Vagina (tissue), 2 donors: ENCODE measurements at regions not wholly inside any gene's neighbourhood (a gene's known extent, or its start where the extent isn't known, plus 50 kb on each side); places are given as distances from the start of the nearest gene placed in this dataset.

Experiments used
- DNase-seq, 2 donors: peaks; one replicate each; pipeline ENCODE4 v3.0.0-alpha.2; 2017; ENCODE audit errors: extremely low spot score in 2 of 2
- H3K27ac ChIP-seq: fragments of 200-600 bp; sonication (generic); one replicate; pipeline ENCODE4 v1.5.1; 2019
- H3K27me3 ChIP-seq: fragments of 200-600 bp; sonication (generic); one replicate; pipeline ENCODE4 v1.5.1; 2019
- H3K36me3 ChIP-seq, 2 donors: fragments of 200-600 bp; sonication (generic); one replicate each; pipeline ENCODE4 v1.5.1; 2017 to 2019
- H3K4me1 ChIP-seq: fragments of 200-600 bp; sonication (generic); one replicate; pipeline ENCODE4 v1.5.1; 2019
- H3K4me3 ChIP-seq, 2 donors: fragments of 200-600 bp; sonication (generic); 1 replicate in 1 of 2; 2 replicates in 1 of 2; pipeline ENCODE4 v1.5.1; 2016 to 2019
- H3K9me3 ChIP-seq: fragments of 200-600 bp; sonication (generic); one replicate; pipeline ENCODE4 v1.5.1; 2019
- CTCF ChIP-seq, 3 experiments: fragments of 450-650 bp in 2 of 3; fragments of 200-600 bp in 1 of 3; sonication (generic) in 1 of 3; IDR thresholded peaks; one replicate each; pipeline ENCODE4 v1.5.1; 2017 to 2019; ENCODE audit warnings: antibody characterized with exemption in 3 of 3, mild to moderate bottlenecking in 2 of 3, moderate library complexity in 2 of 3
- POLR2A ChIP-seq, 2 donors: fragments of 450-650 bp; IDR thresholded peaks; one replicate each; pipeline ENCODE4 v1.6.1; 2017; ENCODE audit warnings: antibody characterized with exemption in 2 of 2, mild to moderate bottlenecking in 2 of 2, moderate library complexity in 2 of 2
- POLR2AphosphoS5 ChIP-seq, 2 donors: sonication (generic); formaldehyde crosslinking; IDR thresholded peaks; one replicate each; pipeline ENCODE4 v1.9.0; 2017; ENCODE audit warnings: antibody characterized with exemption in 2 of 2, mild to moderate bottlenecking in 2 of 2, low read depth in 1 of 2; ENCODE audit not compliant: insufficient read depth in 1 of 2
- intact Hi-C: fragments of 100-400 bp; cut with DNase I; formaldehyde crosslinking; loops from one replicate; pipeline ENCODE4 v1.15.1; 2023

GRCh38 chr2:14735696-14736095 is 103.2 kb downstream of the LRATD1 start:
- no peaks in the 10 kb centered on the region for H3K27me3 ChIP-seq
- H3K4me1 ChIP-seq = no peaks in the 10 kb centered on the region
- intact Hi-C loops = no loop called here
- DNase-seq = no peak
- no peaks in the 10 kb centered on the region for H3K36me3 ChIP-seq
- TF ChIP-seq POLR2AphosphoS5 (IDR thresholded peaks at IDR 0.05; ENCODE audit: insufficient read depth in 1 of 2, low read depth in 1 of 2) (no peak), POLR2A (IDR thresholded peaks at IDR 0.05) (no peak), CTCF (IDR thresholded peaks at IDR 0.05) (no peak)
- no peak overlapping the region for H3K4me3 ChIP-seq
- H3K27ac ChIP-seq = no peak overlapping the region
- no peaks in the 10 kb centered on the region for H3K9me3 ChIP-seq

- H3K4me1 ChIP-seq = no peaks in the 10 kb centered on the region
- H3K9me3 ChIP-seq = no peaks in the 10 kb centered on the region
- H3K4me3 ChIP-seq = no peak overlapping the region
- intact Hi-C loops = no loop called here
- H3K36me3 ChIP-seq = no peaks in the 10 kb centered on the region
- no peak for DNase-seq
- no peaks in the 10 kb centered on the region for H3K27me3 ChIP-seq
- TF ChIP-seq CTCF (IDR thresholded peaks at IDR 0.05) = no peak
- TF ChIP-seq POLR2AphosphoS5 (IDR thresholded peaks at IDR 0.05; ENCODE audit: insufficient read depth in 1 of 2, low read depth in 1 of 2) = no peak
- TF ChIP-seq POLR2A (IDR thresholded peaks at IDR 0.05) = no peak
- no peak overlapping the region for H3K27ac ChIP-seq
These were observed 104.7 kb downstream of the LRATD1 start for GRCh38 chr2:14737201-14737600.

GRCh38 chr2:14743861-14744260 is 111.3 kb downstream of the LRATD1 start:
- Histone ChIP-seq H3K4me1 (no peaks in the 10 kb centered on the region), H3K4me3 (no peak overlapping the region), H3K36me3 (no peaks in the 10 kb centered on the region), H3K27me3 (no peaks in the 10 kb centered on the region), H3K9me3 (no peaks in the 10 kb centered on the region), H3K27ac (no peak overlapping the region)
- intact Hi-C loops = no loop called here
- TF ChIP-seq POLR2AphosphoS5 (IDR thresholded peaks at IDR 0.05; ENCODE audit: insufficient read depth in 1 of 2, low read depth in 1 of 2) (no peak), POLR2A (IDR thresholded peaks at IDR 0.05) (no peak), CTCF (IDR thresholded peaks at IDR 0.05) (no peak)
- no peak for DNase-seq

GRCh38 chr2:14745288-14746076 is 113.0 kb downstream of the LRATD1 start:
- H3K9me3 ChIP-seq = no peaks in the 10 kb centered on the region
- H3K27ac ChIP-seq = no peak overlapping the region
- TF ChIP-seq POLR2A (IDR thresholded peaks at IDR 0.05) = no peak
- no peak for TF ChIP-seq CTCF (IDR thresholded peaks at IDR 0.05)
- TF ChIP-seq POLR2AphosphoS5 (IDR thresholded peaks at IDR 0.05; ENCODE audit: insufficient read depth in 1 of 2, low read depth in 1 of 2) = no peak
- no peaks in the 10 kb centered on the region for H3K36me3 ChIP-seq
- no peak for DNase-seq
- no peaks in the 10 kb centered on the region for H3K4me1 ChIP-seq
- H3K4me3 ChIP-seq = no peak overlapping the region
- no peaks in the 10 kb centered on the region for H3K27me3 ChIP-seq
- intact Hi-C loops = no loop called here

GRCh38 chr2:14746133-14746532 is 113.6 kb downstream of the LRATD1 start:
- Histone ChIP-seq H3K4me1 (no peaks in the 10 kb centered on the region), H3K4me3 (no peak overlapping the region), H3K36me3 (no peaks in the 10 kb centered on the region), H3K27ac (no peak overlapping the region), H3K9me3 (no peaks in the 10 kb centered on the region), H3K27me3 (no peaks in the 10 kb centered on the region)
- intact Hi-C loops = no loop called here
- TF ChIP-seq POLR2AphosphoS5 (IDR thresholded peaks at IDR 0.05; ENCODE audit: insufficient read depth in 1 of 2, low read depth in 1 of 2) = no peak
- no peak for TF ChIP-seq POLR2A (IDR thresholded peaks at IDR 0.05)
- TF ChIP-seq CTCF (IDR thresholded peaks at IDR 0.05) = no peak
- DNase-seq = no peak
